Loucy (cell line): ENCODE measurements at regions not wholly inside any gene's neighbourhood (a gene's known extent, or its start where the extent isn't known, plus 50 kb on each side); places are given as distances from the start of the nearest gene placed in this dataset.

Experiments
- CTCF ChIP-seq: fragments of 200-600 bp; sonication (generic); conservative IDR thresholded peaks from 2 replicates; pipeline ENCODE4 v1.5.1; 2014; ENCODE audit warnings: mild to moderate bottlenecking, antibody characterized with exemption, low read length
- EZH2phosphoT487 ChIP-seq: fragments of 200-600 bp; IDR thresholded peaks from 2 replicates; pipeline ENCODE4 v1.6.1; 2018; ENCODE audit warnings: antibody characterized with exemption, mild to moderate bottlenecking, moderate library complexity, borderline replicate concordance

DNA sequence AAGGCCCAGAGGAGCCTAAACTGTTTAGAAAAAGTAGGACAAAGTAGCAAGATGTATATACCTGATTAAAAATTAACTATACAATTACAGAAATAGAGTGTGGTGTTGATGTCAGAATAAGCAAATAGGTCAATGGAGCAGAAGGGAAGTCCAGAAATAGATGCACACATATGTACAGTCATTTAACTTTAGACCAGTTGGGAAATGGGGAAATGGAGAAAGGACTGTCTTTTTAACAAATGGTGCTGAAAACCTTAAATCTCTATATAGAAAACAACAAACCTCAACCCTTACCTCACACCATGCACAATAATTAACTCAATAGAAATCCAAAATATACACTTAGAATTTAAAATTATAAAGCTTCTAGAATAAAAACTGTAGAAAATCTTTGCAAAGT, 72.2 kb downstream of the CH25H start:
- TF ChIP-seq CTCF (no peak), EZH2phosphoT487 (no peak)
